GM04503 (cell line): ENCODE measurements at regions not wholly inside any gene's neighbourhood (a gene's known extent, or its start where the extent isn't known, plus 50 kb on each side); places are given as distances from the start of the nearest gene placed in this dataset.
A peak's percentile ranks its signal among the peaks of the same experiment; 100 is the strongest.

ENCODE experiments used
- DNase-seq: peaks from one replicate; pipeline ENCODE4 v3.0.0-alpha.2; 2012; ENCODE audit warnings: low read depth

GRCh38 chr1:208640295-208640694 lies 396.1 kb upstream of the PLXNA2 start:
- no peak for DNase-seq

GRCh38 chr1:208641579-208642280 lies 397.5 kb upstream of the PLXNA2 start:
- DNase-seq, result no peak

- DNase-seq, result no peak
Observed at GRCh38 chr1:208643005-208643597, 398.9 kb upstream of the PLXNA2 start.

DNA sequence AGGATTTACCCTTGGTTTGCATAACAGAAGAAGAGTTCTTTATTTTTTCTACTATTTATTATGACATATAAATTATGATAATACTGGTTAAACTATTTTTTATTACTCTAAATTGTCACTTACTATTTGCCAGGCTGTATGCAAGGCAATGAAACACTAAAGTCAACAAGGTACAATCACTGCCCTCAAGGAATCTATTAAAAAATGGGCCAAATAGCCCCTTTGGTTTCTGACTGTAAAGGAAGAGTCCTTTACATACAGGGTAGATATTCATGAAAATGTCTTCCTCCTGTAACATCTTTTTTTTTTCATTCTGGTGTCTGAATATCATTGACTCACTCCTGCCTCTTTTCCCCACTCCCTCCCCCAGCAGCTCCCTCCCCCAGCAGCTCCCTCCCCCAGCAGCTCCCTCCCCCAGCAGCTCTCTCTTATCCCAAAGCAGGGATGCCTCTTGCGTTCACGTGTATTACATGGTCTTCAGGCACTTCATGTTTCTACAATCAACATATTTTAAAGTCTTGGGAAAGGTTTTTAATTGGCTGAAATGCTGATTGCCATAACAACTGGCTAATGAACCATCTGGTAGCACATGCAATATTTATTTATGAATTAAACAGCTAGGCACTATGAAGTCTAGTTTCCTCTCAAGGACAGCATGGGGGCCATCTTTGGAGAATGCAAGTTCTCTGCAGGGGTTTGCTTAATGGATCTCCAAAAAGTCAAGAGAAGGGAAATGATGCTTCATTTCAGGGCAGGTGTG lies 400.4 kb upstream of the PLXNA2 start:
- no peak for DNase-seq

DNA sequence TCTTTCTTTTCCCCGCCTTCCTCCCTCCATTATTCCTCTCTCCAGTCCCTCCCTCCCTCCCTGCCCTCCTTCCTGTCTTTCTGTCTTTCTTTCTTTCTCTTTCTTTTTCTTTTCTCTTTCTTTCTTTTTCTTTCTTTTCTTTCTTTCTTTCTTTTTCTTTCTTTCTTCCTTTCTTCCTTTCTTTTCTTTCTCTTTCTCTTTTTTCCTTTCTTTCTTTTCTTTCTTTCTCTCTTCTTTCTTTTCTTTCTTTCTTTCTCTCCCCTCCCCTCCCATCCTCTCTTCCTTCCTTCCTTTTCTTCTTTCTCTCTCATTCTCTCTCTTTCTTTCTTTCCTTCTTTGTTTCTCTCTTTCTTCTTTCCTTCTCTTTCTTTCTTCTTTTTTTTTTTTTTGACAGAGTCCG lies 402.2 kb upstream of the PLXNA2 start:
- no peak for DNase-seq

GRCh38 chr1:208648146-208648545 lies 404.0 kb upstream of the PLXNA2 start:
- no peak for DNase-seq

GRCh38 chr1:208652296-208653160 lies 408.3 kb upstream of the PLXNA2 start:
- peak; percentile 23 for DNase-seq

GRCh38 chr1:208653426-208653825 lies 409.2 kb upstream of the PLXNA2 start:
- no peak for DNase-seq

GRCh38 chr1:208654241-208654640 lies 410.1 kb upstream of the PLXNA2 start:
- no peak for DNase-seq

- DNase-seq, result no peak
Observed at GRCh38 chr1:208665936-208666335, 421.8 kb upstream of the PLXNA2 start.

- no peak for DNase-seq
Observed at GRCh38 chr1:208668991-208669390, 424.8 kb upstream of the PLXNA2 start.

DNA sequence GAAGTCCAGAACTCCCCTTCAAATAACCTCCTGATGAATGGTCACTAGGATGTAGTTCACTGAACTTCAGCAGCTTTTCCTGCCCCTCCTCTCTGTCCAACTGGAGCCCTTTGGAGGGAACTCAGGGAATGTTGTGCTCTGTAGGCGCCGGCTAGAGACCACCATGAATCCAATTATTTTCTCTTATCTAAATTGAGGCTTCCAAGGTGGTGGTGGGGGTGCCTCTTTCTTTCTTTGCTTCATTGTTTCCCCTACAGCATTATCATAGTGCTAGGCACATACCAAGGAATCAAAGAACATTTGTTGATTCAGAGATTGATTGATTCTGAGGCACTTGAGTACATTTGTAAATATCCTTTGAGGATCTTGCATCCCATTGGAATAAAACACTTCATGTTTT lies 426.6 kb upstream of the PLXNA2 start:
- no peak for DNase-seq

DNA sequence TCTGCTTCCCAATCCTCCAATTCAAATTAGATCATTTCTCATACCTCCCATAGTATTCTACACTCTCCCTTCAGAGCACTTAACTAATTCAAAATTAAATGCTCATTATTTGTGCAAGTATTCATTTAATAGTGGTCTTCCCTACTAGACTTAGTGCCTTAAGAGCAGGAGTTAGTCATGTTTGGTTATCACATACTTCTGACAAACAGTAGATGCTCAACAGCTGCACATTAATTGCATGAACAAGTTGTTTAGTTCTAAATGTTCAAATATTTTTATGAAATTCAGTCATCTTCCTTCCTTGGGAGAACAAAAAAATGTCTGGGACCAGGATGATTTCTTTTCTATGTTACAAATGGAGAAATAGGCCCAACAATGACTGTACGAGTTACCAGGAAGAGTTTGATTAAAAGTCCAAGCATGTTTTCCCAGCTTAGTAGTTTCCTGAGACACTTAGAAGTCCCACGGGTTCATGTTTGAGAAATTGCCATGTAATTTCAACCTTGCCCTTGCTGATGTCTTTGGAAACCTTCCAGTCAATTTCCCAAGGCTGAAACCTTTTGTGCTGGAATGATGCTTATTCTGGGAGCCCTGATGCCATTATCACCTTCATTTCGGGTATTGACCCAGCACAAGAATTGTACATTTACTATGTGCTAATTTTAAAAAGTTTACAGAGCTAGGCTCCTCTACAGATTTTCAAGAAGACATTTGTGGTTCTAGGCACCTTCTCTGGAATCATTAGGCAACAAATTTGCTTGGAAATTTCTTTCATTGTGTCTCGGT lies 437.9 kb upstream of the PLXNA2 start:
- no peak for DNase-seq

DNA sequence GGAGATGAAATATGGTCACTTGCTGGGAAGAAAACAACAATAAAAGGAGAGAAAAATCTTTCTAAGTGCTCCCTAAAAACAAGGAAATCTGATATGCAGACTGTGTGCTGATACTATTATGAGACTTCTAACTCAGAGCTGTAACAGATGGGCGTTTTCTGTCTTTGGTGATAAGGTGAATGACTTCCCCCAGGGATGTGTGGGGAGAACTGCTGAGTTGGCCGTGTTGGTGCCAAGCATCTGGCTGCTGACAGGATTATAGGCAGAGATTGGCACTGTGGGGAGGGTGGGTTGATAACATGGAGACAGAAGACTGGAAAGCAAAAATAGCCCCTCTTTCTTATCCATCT lies 438.5 kb upstream of the PLXNA2 start:
- no peak for DNase-seq

DNA sequence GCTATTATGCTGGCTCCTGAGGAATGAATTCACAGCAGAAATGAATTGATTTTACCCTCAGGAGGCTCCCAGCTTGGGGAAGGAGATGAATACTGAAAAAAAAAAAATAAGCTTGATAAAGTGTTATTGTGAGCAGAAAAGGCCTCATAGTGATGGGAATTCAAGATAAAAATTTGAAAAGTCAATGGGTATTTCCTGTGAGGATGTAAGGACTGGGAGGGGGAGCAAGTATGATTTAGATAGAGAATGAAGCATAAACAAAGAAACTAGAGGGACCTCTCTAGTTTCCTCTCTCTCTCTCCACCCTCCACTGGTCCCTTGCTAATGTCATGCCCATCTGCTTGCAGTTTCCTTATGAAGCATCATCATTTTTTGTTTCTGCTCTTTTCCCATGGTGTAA lies 439.0 kb upstream of the PLXNA2 start:
- DNase-seq, result no peak

- DNase-seq, result no peak
Observed at GRCh38 chr1:208684192-208684591, 440.0 kb upstream of the PLXNA2 start.

DNA sequence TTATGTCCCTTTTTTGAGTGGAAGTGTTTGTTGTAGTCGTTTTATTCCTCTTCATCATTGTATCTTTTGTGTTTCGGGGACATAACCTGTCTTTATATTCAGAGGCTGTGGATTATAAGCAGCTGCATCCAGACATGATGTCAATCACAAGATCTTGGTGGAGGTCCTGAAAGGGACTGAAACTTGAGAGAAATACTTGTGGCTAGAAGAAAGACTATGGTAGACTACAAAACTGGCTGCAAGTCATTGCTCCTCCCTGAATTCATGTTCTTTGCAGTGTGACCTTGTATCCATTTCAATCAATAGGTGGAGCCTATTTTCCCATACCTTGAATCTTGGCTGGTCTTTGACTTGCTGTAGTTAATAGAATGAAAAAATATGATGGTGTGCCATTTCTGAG lies 442.4 kb upstream of the PLXNA2 start:
- no peak for DNase-seq

DNA sequence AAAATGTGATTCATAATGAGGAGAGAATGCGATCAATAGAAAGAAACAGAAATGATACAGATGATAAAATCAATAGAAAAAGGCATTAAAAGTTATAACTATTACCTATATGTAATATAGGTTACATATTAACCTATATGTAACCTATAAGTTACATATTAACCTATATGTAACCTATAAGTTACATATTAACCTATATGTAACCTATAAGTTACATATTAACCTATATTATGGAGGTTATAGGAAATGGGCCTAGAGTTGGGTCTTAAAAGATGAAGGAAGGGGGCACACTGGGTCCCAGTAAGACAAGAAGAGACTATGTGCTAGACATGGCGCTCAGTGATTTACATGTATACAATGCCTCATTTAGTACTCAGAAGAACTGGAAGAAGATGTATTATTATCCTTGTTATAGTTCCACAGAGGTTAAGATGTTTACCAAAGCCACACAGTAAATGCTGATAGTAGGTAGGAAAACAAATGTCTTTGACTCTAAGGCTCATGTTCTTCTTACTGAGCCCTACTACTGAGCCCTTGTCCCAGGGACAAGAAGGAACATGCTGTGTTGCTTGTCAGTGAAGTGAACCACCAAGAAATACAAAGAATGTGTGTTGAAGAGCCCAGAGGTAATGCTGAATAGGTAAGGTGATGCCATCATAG lies 444.6 kb upstream of the PLXNA2 start:
- DNase-seq, result no peak

GRCh38 chr1:208691012-208691411 lies 446.8 kb upstream of the PLXNA2 start:
- DNase-seq, result no peak

DNA sequence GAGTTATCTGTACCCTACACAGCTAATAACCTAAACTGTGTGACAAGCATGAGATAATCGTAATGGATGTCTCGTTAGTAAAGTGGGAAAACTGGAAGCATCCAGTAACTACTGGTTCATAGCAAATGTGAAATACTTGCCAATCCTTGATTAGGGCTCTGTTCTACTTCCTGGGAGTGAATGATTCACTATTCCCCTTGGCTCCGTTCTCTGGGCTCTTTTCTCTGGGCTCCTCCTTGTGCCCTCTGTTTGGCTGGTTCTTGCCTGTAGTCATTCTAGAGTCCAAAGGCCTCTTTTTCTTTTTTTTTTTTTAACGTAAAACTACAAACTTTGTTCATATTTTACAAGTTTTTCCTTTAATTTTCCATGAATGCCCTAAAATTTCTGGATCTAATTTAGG lies 465.8 kb upstream of the PLXNA2 start:
- DNase-seq, result no peak

DNA sequence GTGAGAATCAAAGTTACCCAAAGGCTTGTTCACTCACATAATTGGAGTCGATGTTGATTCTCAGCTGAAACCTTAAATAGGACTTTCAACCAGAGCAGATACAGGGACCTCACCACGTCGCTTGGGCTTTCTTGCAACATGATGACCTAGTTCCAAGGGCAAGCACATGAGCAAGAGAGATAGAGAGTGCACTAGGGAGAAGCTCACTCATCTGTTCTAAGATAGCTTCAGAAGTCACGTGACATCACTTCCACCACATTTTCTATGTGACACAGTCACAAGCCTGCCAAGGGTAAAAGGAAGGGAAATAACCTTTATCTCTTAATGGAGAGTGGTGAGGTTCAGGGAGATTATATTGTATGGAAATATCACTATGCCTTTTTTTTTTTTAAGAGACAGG lies 470.1 kb upstream of the PLXNA2 start:
- no peak for DNase-seq
